OCI-LY7 (cell line): ENCODE measurements at regions not wholly inside any gene's neighbourhood (a gene's known extent, or its start where the extent isn't known, plus 50 kb on each side); places are given as distances from the start of the nearest gene placed in this dataset.

ENCODE experiments used
- EZH2phosphoT487 ChIP-seq: fragments of 200-600 bp; sonication (generic); IDR thresholded peaks from 2 replicates; pipeline ENCODE4 v1.6.1; 2018; ENCODE audit warnings: low read depth, borderline replicate concordance, mild to moderate bottlenecking, mixed run types, antibody characterized with exemption, low read length, moderate library complexity, mixed read lengths
- TF ChIP-seq, protein P1 (sequence below): fragments of 200-600 bp; sonication (generic); conservative IDR thresholded peaks from 2 replicates; pipeline ENCODE4 v1.5.1; 2014; ENCODE audit warnings: mild to moderate bottlenecking, antibody characterized with exemption, low read length, moderate library complexity, mixed read lengths

DNA sequence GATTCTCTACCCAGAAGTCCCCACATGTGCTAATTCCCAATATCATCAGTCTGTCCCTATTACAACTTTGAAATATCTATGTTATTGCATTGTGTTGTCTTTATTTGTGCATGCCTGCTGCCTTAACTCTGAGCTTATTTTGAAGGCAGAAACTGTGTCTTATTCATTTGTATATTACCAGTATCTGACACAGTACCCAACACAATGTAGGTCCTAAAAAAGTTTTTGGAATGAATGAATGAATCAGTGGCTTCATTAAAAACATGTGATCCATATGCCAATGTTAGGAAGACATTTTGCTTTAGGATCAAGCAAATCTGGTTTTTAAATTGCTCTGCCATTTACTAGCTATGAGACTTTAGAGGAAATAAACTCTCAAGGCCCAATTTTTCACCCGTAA lies 420.4 kb downstream of the CBLN4 start:
- TF ChIP-seq, protein P1, sequence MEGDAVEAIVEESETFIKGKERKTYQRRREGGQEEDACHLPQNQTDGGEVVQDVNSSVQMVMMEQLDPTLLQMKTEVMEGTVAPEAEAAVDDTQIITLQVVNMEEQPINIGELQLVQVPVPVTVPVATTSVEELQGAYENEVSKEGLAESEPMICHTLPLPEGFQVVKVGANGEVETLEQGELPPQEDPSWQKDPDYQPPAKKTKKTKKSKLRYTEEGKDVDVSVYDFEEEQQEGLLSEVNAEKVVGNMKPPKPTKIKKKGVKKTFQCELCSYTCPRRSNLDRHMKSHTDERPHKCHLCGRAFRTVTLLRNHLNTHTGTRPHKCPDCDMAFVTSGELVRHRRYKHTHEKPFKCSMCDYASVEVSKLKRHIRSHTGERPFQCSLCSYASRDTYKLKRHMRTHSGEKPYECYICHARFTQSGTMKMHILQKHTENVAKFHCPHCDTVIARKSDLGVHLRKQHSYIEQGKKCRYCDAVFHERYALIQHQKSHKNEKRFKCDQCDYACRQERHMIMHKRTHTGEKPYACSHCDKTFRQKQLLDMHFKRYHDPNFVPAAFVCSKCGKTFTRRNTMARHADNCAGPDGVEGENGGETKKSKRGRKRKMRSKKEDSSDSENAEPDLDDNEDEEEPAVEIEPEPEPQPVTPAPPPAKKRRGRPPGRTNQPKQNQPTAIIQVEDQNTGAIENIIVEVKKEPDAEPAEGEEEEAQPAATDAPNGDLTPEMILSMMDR, result no peak
- no peak for TF ChIP-seq EZH2phosphoT487
